ENCODE measurements at regions not wholly inside any gene's neighbourhood (a gene's known extent, or its start where the extent isn't known, plus 50 kb on each side); places are given as distances from the start of the nearest gene placed in this dataset.

DNA sequence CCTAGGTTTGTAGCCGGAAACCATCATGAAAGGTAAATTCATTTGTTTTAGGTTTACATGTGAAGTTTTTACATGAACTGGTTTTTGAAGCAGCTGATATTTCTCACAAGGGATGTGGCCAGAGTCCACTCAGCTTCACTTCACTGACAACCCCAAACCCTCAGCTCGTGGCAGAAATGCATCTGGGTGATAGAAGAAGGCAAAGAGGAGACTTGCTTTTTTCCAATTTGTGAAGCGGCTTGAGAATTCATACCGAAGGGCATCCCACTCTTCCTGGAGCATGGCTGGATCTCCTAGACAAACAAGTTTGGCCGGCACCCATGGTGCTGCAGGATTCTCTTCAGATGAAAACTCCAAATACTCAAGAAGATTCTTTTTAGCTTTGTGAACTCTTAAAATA, 392.8 kb upstream of the CNR1 start:
- DNase-seq (ENCODE audit: low read depth), result no peak

GRCh38 chr6:88556663-88557062, 390.5 kb upstream of the CNR1 start:
- no peak for DNase-seq (ENCODE audit: low read depth)

DNA sequence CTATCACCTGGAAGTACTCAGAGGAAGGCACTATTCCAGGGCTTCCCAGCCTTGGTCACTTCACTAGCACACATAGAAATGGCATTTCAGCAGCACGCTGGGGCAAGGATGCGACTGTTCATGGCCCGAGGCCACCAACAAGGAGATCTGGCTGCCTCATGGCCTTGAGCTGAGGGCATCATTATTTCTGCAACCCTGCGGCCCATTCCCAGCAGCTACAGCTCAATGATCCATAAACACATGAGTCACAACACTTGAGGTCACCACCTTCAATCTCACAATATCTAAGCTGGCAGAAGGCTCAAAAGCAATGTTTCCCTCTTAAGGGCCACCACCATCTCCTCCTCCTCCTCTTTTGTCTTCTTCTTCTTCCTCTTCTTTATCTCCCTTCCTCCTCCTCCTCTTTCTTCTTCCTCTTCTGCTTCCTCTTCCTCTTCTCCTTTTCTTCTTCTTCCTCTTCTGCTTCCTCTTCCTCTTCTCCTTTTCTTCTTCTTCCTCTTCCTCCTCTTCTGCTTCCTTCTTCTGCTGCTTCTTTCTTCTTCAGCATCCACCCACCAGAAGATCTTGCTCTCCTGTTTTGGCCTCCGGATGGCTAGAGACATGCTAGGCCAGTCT, 382.9 kb upstream of the CNR1 start:
- no peak for DNase-seq (ENCODE audit: low read depth)

DNA sequence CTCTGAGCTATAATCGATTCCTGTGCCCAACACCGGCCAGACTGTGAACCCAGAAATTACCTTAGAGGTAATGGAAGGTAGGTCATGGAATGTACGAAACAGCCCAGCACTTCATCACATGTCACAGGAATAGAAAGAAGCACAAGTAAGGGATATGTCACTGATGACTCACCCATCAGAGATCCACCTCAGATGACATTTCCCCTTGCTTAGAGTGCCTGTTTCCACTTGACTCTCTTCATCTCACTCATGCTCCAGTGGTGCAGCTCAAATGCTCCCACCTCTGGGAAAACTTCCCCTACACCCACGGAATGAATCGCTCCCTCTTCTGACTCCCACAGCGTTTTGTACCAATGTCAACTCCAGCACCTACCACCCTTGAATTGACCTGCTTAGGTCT, 381.6 kb upstream of the CNR1 start:
- no peak for DNase-seq (ENCODE audit: low read depth)

- DNase-seq (ENCODE audit: low read depth), result no peak
Observed at GRCh38 chr6:88545991-88546390, 379.8 kb upstream of the CNR1 start.

DNA sequence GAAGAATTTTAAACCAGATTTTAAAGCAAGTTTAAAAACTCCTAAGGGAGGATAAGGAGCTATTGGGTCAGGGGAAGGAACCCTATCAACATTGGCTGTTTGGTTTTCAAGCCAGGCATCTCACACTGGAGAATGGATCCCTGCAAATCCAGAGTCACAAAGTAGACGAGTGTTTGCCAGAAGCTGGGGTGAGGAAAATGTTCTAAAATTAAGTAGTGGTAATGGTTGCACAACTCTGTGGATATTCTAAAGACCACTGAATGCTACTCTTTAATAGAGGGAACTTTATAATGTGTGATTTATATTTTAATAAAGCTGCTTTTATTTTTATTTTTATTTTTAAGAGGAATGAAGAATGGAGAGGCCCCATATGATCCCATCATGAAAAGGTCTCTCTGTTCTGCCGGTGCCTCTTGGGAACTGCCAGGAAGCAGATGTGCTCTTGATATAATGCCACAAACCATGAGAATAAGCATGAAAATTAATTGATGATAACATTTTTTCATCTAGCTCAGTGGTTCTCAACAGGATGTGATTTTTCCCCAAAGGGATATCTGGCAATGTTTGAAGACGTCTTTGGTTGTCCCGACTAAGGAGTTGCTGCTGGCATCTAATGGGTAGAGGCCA, 379.0 kb upstream of the CNR1 start:
- DNase-seq (ENCODE audit: low read depth), result no peak

- no peak for DNase-seq (ENCODE audit: low read depth)
Observed at GRCh38 chr6:88539295-88539764, 373.2 kb upstream of the CNR1 start.

GRCh38 chr6:88538840-88539239, 372.7 kb upstream of the CNR1 start:
- no peak for DNase-seq (ENCODE audit: low read depth)

DNA sequence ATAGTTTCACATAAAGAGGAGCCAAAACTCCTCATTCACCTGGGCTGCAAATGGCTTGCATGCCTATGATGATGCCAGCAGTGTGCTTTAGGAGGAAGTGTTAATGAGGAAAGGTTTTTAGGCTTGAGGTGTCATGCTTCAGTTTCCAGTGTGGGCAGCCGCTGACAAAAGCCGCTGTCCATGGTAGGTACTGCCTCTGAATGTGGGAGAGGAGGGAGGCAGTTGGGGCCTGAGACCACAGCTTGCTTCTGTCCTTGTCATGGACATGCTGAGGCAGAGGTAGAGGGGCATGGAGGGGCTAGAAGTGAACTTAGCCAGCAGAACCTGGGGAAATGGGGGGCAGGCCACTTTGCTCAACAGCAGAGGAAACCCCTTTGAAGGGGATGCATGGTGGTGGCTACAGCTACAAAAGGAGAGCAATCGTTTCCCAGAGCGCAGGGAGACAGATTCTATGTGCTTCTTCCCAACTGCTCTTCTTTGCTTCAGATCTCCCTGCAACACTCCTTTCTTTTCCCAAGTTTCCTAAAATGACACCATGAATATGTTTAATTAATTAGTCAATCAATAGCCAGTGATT, 372.1 kb upstream of the CNR1 start:
- DNase-seq (ENCODE audit: low read depth), result no peak

DNA sequence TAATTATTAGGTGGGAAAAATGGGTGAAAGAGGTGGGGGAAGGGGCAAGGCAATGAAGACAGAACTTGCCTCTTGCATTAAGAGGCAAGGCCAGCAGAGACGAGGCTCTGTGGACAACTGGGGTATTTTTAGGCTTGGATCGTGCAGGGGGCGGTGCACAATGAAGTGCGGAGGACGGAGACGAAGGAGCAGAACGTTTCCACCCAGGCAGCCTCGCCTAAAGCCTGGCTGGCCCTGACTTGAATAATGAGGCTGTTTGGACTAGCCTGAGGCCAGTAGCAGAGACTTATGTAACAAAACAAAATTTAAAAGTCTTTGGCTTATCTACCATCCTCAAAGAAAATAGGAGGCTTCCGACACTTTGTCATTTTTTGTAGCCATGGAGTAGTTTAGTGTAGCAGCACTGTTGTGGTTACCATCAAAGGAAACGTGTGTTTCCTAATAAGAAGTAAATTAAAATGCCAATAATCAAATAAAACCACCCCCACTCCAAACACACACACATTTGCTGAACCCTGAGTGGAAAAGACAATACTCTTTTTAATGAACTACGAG, 370.0 kb upstream of the CNR1 start:
- DNase-seq (ENCODE audit: low read depth), result no peak

DNA sequence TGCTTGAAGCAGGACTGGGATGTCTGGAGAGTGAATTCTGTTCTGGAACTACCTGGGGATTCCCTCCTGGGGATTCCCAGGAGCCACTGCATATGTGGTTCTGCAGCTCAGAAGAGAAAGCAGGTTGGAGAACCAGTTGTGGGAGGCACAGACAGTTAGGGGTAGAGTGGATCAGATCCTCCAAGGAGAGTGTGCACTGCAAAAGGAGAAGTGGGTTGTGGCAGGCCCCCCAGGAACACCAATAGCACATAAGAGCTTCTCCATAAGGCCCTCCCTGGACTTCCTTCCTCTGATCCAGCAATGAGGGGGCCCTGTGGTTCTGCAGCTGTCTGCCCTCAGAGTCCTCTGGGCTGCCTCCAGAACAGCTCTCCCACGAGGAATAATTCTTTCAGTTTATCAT, 369.2 kb upstream of the CNR1 start:
- DNase-seq (ENCODE audit: low read depth), result no peak

- no peak for DNase-seq (ENCODE audit: low read depth)
Observed at GRCh38 chr6:88532241-88532860, 366.2 kb upstream of the CNR1 start.

- DNase-seq (ENCODE audit: low read depth), result no peak
Observed at GRCh38 chr6:88529726-88530125, 363.6 kb upstream of the CNR1 start.

GRCh38 chr6:88520445-88520844, 354.3 kb upstream of the CNR1 start:
- DNase-seq (ENCODE audit: low read depth), result no peak

DNA sequence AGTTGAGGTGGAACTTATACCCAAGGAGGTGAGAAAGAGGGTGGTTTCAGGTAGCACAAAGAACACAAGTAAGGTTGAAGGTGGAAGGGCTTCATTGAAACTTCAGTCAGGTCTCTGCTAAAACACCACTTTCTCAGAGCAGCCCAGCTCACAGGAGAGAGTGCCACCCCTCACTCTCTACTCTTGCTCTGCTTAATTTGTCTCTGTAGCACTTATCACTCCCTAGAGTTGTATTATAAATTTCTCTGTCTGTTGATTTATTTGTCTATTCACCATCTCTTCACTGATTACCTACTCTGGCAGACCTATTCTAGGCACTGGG, 353.8 kb upstream of the CNR1 start:
- DNase-seq (ENCODE audit: low read depth), result no peak

GRCh38 chr6:88519301-88520016, 353.3 kb upstream of the CNR1 start:
- no peak for DNase-seq (ENCODE audit: low read depth)

DNA sequence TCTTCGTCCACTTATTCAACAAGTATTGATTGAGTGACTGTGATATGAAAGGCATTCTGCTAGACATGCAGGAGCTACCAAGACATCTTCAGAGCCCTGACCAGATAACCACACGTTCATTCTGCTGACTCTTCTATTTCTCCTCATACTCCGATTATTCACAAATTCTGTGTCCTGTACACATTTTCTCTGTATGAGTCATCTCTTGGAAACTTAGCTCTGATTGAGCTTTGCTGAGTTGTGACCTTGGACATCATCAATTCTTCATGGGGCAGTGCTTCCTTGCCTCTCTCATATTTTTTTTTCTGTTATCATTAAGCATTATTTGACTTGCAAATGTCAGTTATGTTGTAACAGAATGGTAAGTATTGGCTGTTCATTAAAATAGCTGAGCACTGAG, 351.6 kb upstream of the CNR1 start:
- DNase-seq (ENCODE audit: low read depth), result peak; percentile 6

DNA sequence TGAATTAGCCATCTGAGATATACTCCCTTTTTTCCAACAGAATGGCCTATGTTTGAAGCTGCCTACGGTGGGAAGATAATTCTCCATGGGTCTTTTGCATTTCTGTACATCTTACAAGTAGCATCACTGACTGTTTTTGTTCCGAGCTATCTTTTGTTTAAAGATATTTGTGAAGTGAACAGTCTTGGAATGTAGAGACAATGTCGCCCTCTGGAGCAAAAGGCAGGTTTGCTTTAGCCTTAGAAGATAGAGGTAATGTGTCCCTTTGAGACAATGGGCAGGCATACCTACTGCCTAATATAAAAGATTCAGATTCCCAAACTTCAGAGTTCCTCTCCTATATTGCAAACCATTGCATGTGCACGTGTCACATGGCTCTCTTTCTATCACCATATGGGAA, 347.8 kb upstream of the CNR1 start:
- DNase-seq (ENCODE audit: low read depth), result no peak

- DNase-seq (ENCODE audit: low read depth), result no peak
Observed at GRCh38 chr6:88513471-88513870, 347.3 kb upstream of the CNR1 start.

DNA sequence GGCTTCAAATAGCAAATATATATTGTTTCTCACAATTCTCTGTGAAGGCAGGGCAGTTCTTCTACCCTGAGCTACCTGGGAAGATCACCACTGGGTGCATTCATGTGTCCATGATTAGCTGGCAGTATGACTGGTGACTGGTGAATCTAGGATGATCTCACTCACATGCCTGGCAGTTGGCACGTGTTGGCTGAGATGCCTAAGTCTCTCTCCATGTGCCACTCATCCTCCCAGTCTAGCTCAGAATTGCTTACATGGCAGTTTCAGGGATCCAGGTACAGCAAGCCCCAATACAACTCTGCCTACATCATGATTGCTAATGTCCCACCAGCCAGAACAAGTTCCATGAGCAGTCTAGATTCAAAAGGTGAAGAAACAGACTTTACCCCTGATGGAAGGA, 346.8 kb upstream of the CNR1 start:
- DNase-seq (ENCODE audit: low read depth), result no peak

DNA sequence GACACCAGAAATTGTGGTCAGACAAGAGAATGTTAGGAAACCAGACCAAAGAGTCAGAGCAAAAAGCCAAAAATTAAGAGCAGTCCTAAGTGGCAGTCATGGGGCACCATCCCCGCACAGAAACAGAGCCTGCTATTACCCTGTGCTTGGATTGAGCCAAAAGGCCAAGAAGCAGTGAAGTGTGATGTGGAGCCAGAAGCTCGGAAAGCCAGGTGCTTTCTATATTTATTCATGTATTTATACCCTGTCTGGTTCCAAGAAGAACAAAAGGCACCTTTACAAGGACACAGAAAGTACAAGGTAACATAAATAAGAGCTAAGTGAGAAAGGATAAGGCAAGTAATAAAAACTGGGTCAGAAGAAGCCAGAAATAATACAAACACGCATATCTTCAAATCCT, 336.2 kb upstream of the CNR1 start:
- no peak for DNase-seq (ENCODE audit: low read depth)

Measured in RPMI7951 (cell line).